HCT116 (cell line): ENCODE measurements at regions not wholly inside any gene's neighbourhood (a gene's known extent, or its start where the extent isn't known, plus 50 kb on each side); places are given as distances from the start of the nearest gene placed in this dataset.

Experiments
- ATAC-seq: fragments of 200-7000 bp; cut with Tn5 transposase; 2 replicates; pipeline ENCODE4 v1.9.1; 2020; ENCODE audit warnings: mild to moderate bottlenecking, moderate library complexity
- BruUV-seq: library from RNA; stranded (reverse); fragments of 400-500 nt; replicated peaks from 2 replicates; lab custom pipeline; 2021; lab: Mats Ljungman, UMichigan
- CTCF ChIA-PET: fragments of 300-600 bp; sonication (Branson Sonifier 250); formaldehyde crosslinking; loops from one replicate; lab custom pipeline; 2021; ENCODE audit warnings: antibody characterized with exemption; lab: Charles Lee
- POLR2A ChIA-PET: fragments of 300-600, 350-600 bp; sonication (Branson Sonifier 250); formaldehyde crosslinking; loops from one replicate; lab custom pipeline; 2021; ENCODE audit warnings: antibody characterized with exemption; lab: Charles Lee
- RAD21 ChIA-PET, 2 experiments: fragments of 300-600 bp; sonication (Branson Sonifier 250); formaldehyde crosslinking; loops; one replicate each; lab custom pipeline; 2023; ENCODE audit warnings: low total read pairs in 2 of 2; ENCODE audit not compliant: uncharacterized antibody in 2 of 2, unreplicated experiment in 2 of 2, low non-redundant PET in 1 of 2; lab: Charles Lee
- DNase-seq: peaks from one replicate; pipeline ENCODE4 v3.0.0-alpha.2; 2010; ENCODE audit warnings: low read depth, low spot score
- H2AFZ ChIP-seq: fragments of 200-600 bp; shearing (Covaris generic), sonication (generic); 2 replicates; pipeline ENCODE4 v1.6.1; 2017; ENCODE audit warnings: low read depth, mixed run types, mixed read lengths, antibody characterized with exemption, low read length; ENCODE audit not compliant: poor library complexity, severe bottlenecking
- H3K27ac ChIP-seq: 2 replicates; pipeline ENCODE4 v1.5.1; 2012; ENCODE audit warnings: low read depth, low read length
- H3K27me3 ChIP-seq: fragments of 200-600 bp; sonication (generic); 2 replicates; pipeline ENCODE4 v1.6.1; 2016; ENCODE audit warnings: mixed run types, low read length, mixed read lengths; ENCODE audit not compliant: insufficient read depth
- H3K36me3 ChIP-seq, 2 experiments: fragments of 200-500 bp in 1 of 2; fragments of 200-600 bp in 1 of 2; sonication (Bioruptor generic) in 1 of 2; sonication (generic) in 1 of 2; 2 replicates each; pipeline versions ENCODE4 v1.5.1 to v1.6.1; 2014 to 2016; ENCODE audit warnings: low read length in 2 of 2, inconsistent platforms in 1 of 2, mixed read lengths in 1 of 2, mixed run types in 1 of 2; ENCODE audit not compliant: insufficient read depth in 2 of 2, control insufficient read depth in 1 of 2
- H3K4me1 ChIP-seq, 2 experiments: fragments of 200-600 bp in 1 of 2; sonication (generic) in 1 of 2; 2 replicates each; pipeline versions ENCODE4 v1.5.1 to v1.6.1; 2012 to 2017; ENCODE audit warnings: low read length in 2 of 2, inconsistent platforms in 1 of 2, mild to moderate bottlenecking in 1 of 2, mixed read lengths in 1 of 2, mixed run types in 1 of 2, moderate library complexity in 1 of 2; ENCODE audit not compliant: insufficient read depth in 2 of 2, control insufficient read depth in 1 of 2
- H3K4me2 ChIP-seq: fragments of 200-600 bp; sonication (generic); 2 replicates; pipeline ENCODE4 v1.6.1; 2017; ENCODE audit warnings: mixed run types, low read length, mixed read lengths
- H3K4me3 ChIP-seq, 2 experiments: fragments of 200-600 bp in 1 of 2; sonication (generic) in 1 of 2; replicated peaks in 1 of 2; 2 replicates each; pipeline ENCODE4 v1.5.1; 2011 to 2016; ENCODE audit warnings: low read length in 2 of 2, control low read depth in 1 of 2, low read depth in 1 of 2, mild to moderate bottlenecking in 1 of 2, mixed read lengths in 1 of 2, mixed run types in 1 of 2
- H3K79me2 ChIP-seq: fragments of 200-600 bp; sonication (generic); 2 replicates; pipeline ENCODE4 v1.6.1; 2017; ENCODE audit warnings: mild to moderate bottlenecking, mixed run types, low read length, moderate library complexity, mixed read lengths; ENCODE audit not compliant: insufficient read depth
- H3K9ac ChIP-seq: fragments of 200-600 bp; sonication (generic); 2 replicates; pipeline ENCODE4 v1.6.1; 2016; ENCODE audit warnings: low read length, mixed read lengths
- H3K9me2 ChIP-seq: fragments of 200-600 bp; sonication (generic), shearing (Covaris generic); 2 replicates; pipeline ENCODE4 v1.6.1; 2017; ENCODE audit warnings: mixed run types, mild to moderate bottlenecking, moderate library complexity; ENCODE audit not compliant: insufficient read depth
- H3K9me3 ChIP-seq, 2 experiments: fragments of 200-500 bp in 1 of 2; fragments of 200-600 bp in 1 of 2; sonication (Bioruptor generic) in 1 of 2; sonication (generic) in 1 of 2; 2 replicates each; pipeline ENCODE4 v1.6.1; 2014 to 2017; ENCODE audit warnings: low read length in 2 of 2, mixed read lengths in 2 of 2, inconsistent platforms in 1 of 2, low read depth in 1 of 2, mild to moderate bottlenecking in 1 of 2, mixed run types in 1 of 2, moderate library complexity in 1 of 2; ENCODE audit not compliant: control insufficient read depth in 1 of 2, insufficient read depth in 1 of 2
- H4K20me1 ChIP-seq: fragments of 200-600 bp; sonication (generic), shearing (Covaris generic); 2 replicates; pipeline ENCODE4 v1.6.1; 2017; ENCODE audit warnings: mixed run types, mild to moderate bottlenecking, moderate library complexity; ENCODE audit not compliant: insufficient read depth
- CEBPB ChIP-seq: IDR thresholded peaks from 2 replicates; pipeline ENCODE4 v1.6.1; 2012; ENCODE audit warnings: low read depth
- ELF1 ChIP-seq: IDR thresholded peaks from 2 replicates; pipeline ENCODE4 v1.6.1; 2012; ENCODE audit warnings: low read depth, borderline replicate concordance
- EZH2 ChIP-seq: fragments of 200-600 bp; sonication (generic); IDR thresholded peaks from 2 replicates; pipeline ENCODE4 v1.6.1; 2017; ENCODE audit warnings: antibody characterized with exemption, mixed run types
- POLR2A ChIP-seq: IDR thresholded peaks from 2 replicates; pipeline ENCODE4 v1.7.0; 2011; ENCODE audit warnings: borderline replicate concordance; ENCODE audit not compliant: insufficient read depth, insufficient read length; ENCODE audit errors: extremely low read depth
- SRF ChIP-seq: IDR thresholded peaks from 2 replicates; pipeline ENCODE4 v1.6.1; 2012; ENCODE audit warnings: low read depth
- intact Hi-C: fragments of 100-400 bp; cut with micrococcal nuclease; formaldehyde crosslinking; loops from 2 replicates; pipeline ENCODE4 v1.10.0; 2022
- TF ChIP-seq, protein P1 (sequence below), 3 experiments: fragments of 200-600 bp in 1 of 3; sonication (generic) in 1 of 3; IDR thresholded peaks in 2 of 3; conservative IDR thresholded peaks in 1 of 3; 2 replicates each; pipeline ENCODE4 v1.5.1; 2012 to 2017; ENCODE audit warnings: low read depth in 2 of 3, low read length in 2 of 3, antibody characterized with exemption in 1 of 3, borderline replicate concordance in 1 of 3, control low read depth in 1 of 3, mild to moderate bottlenecking in 1 of 3, mixed read lengths in 1 of 3, mixed run types in 1 of 3, moderate library complexity in 1 of 3; ENCODE audit not compliant: insufficient read depth in 1 of 3
- TF ChIP-seq, protein P2 (sequence below): IDR thresholded peaks from 2 replicates; pipeline ENCODE4 v1.6.1; 2011; ENCODE audit warnings: mild to moderate bottlenecking, low read length, moderate library complexity; ENCODE audit not compliant: insufficient replicate concordance; ENCODE audit errors: extremely low read depth
- TF ChIP-seq, protein P3 (sequence below): IDR thresholded peaks from 2 replicates; pipeline ENCODE4 v1.6.1; 2012

DNA sequence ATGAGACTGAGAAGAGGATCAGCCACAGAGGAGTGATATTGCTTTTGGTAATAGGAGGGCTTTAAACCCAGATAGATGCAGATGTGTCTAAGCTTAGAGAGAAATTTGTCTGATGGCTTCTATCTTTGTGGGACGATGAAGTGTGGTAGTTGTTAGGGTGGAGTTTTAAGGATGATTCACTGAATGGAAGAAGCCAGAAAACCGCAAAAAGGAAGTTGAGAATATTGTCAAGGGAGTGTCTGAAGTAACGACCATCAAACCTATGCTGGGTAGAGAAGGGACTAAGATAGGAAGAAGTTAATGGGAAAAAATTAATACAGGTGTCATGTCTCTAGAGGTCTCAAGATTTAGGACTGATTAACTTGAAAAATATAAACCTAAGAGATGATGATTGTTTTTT is 195.6 kb upstream of the MC4R start:
- TF ChIP-seq POLR2A (no peak), ELF1 (no peak), SRF (no peak), CEBPB (no peak), EZH2 (no peak)
- TF ChIP-seq, protein P1, sequence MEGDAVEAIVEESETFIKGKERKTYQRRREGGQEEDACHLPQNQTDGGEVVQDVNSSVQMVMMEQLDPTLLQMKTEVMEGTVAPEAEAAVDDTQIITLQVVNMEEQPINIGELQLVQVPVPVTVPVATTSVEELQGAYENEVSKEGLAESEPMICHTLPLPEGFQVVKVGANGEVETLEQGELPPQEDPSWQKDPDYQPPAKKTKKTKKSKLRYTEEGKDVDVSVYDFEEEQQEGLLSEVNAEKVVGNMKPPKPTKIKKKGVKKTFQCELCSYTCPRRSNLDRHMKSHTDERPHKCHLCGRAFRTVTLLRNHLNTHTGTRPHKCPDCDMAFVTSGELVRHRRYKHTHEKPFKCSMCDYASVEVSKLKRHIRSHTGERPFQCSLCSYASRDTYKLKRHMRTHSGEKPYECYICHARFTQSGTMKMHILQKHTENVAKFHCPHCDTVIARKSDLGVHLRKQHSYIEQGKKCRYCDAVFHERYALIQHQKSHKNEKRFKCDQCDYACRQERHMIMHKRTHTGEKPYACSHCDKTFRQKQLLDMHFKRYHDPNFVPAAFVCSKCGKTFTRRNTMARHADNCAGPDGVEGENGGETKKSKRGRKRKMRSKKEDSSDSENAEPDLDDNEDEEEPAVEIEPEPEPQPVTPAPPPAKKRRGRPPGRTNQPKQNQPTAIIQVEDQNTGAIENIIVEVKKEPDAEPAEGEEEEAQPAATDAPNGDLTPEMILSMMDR (IDR thresholded peaks at IDR 0.05 in 2 of 3, conservative IDR thresholded peaks at IDR 0.05 in 1 of 3; ENCODE audit: borderline replicate concordance in 1 of 3, insufficient read depth in 1 of 3, low read depth in 2 of 3, low read length in 2 of 3): no peak
- TF ChIP-seq, all 23 proteins: peak for 0
- H3K9me2 ChIP-seq: no peaks in the 10 kb centered on the region
- CTCF ChIA-PET: no interaction called here
- H3K9ac ChIP-seq: no peak overlapping the region
- H3K4me3 ChIP-seq: no peak overlapping the region
- DNase-seq: no peak
- RAD21 ChIA-PET: no interaction called here
- intact Hi-C loops: no loop called here
- H3K27me3 ChIP-seq: no peaks in the 10 kb centered on the region
- no peaks in the 10 kb centered on the region for H4K20me1 ChIP-seq
- H3K4me2 ChIP-seq: no peak overlapping the region
- no TSS peak for BruUV-seq
- H3K27ac ChIP-seq: no peak overlapping the region
- ATAC-seq: no peak
- no peaks in the 10 kb centered on the region for H3K4me1 ChIP-seq
- H3K36me3 ChIP-seq: no peaks in the 10 kb centered on the region
- POLR2A ChIA-PET: no interaction called here
- no peaks in the 10 kb centered on the region for H3K9me3 ChIP-seq
- no peak overlapping the region for H2AFZ ChIP-seq
- no peaks in the 10 kb centered on the region for H3K79me2 ChIP-seq

DNA sequence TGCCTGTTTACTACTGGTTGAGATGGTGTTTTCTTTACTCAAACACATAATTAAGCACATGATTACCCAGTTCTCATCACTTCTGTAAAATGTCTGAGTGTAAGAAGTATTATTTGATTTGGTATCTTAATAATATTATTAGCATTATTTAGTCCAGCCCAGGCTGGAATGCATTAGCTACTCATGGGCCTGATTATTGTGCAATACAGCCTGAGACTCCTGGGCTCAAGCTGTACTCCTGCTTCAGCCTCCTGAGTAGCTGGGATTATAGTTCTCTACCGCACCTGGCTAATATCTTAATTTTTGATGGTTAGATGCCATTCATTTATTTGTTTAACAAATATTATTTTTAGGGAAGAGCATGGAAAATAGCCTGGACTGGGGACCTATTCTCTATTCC is 197.6 kb upstream of the MC4R start:
- Histone ChIP-seq H3K9me3 (no peaks in the 10 kb centered on the region), H3K9ac (no peak overlapping the region), H3K4me3 (no peak overlapping the region), H3K4me1 (no peaks in the 10 kb centered on the region), H3K9me2 (no peaks in the 10 kb centered on the region), H3K27me3 (no peaks in the 10 kb centered on the region), H3K27ac (no peak overlapping the region), H3K36me3 (no peaks in the 10 kb centered on the region), H3K4me2 (no peak overlapping the region), H3K79me2 (no peaks in the 10 kb centered on the region), H2AFZ (no peak overlapping the region), H4K20me1 (no peaks in the 10 kb centered on the region)
- ChIA-PET CTCF (no interaction called here), POLR2A (no interaction called here), RAD21 (no interaction called here)
- ATAC-seq (no peak), DNase-seq (no peak)
- no TSS peak for BruUV-seq
- TF ChIP-seq, protein P2, sequence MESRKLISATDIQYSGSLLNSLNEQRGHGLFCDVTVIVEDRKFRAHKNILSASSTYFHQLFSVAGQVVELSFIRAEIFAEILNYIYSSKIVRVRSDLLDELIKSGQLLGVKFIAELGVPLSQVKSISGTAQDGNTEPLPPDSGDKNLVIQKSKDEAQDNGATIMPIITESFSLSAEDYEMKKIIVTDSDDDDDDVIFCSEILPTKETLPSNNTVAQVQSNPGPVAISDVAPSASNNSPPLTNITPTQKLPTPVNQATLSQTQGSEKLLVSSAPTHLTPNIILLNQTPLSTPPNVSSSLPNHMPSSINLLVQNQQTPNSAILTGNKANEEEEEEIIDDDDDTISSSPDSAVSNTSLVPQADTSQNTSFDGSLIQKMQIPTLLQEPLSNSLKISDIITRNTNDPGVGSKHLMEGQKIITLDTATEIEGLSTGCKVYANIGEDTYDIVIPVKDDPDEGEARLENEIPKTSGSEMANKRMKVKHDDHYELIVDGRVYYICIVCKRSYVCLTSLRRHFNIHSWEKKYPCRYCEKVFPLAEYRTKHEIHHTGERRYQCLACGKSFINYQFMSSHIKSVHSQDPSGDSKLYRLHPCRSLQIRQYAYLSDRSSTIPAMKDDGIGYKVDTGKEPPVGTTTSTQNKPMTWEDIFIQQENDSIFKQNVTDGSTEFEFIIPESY: no peak
- TF ChIP-seq CEBPB: no peak
- TF ChIP-seq, protein P3, sequence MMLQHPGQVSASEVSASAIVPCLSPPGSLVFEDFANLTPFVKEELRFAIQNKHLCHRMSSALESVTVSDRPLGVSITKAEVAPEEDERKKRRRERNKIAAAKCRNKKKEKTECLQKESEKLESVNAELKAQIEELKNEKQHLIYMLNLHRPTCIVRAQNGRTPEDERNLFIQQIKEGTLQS: no peak
- intact Hi-C loops: no loop called here
